NB4 (cell line): ENCODE measurements at regions not wholly inside any gene's neighbourhood (a gene's known extent, or its start where the extent isn't known, plus 50 kb on each side); places are given as distances from the start of the nearest gene placed in this dataset.

Experiments used
- TF ChIP-seq, protein P1 (sequence below): IDR thresholded peaks from one replicate; pipeline ENCODE4 v1.5.1; 2012; ENCODE audit warnings: low read depth, low read length
- TF ChIP-seq, protein P2 (sequence below): IDR thresholded peaks from 2 replicates; pipeline ENCODE4 v1.6.1; 2011; ENCODE audit warnings: low read depth, low read length

DNA sequence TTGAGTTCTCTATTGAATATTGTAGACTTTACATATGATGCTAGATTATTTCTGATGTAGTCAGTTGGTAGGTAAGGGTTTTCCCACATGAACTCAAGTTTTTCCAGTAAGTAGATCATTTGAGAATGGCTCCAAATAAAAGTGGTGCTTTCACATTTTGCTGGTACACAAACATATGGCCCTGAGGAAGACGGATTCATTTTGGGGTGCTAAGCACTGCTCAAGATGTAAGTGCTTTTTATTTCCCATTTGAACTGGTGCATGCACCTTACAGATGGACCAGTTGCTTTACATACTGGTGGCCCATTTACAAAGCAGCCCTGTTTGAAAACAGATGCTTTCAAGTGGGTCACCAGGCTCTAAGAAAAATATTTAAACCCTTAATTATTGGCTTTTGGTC, 266.7 kb downstream of the MEIS1 start:
- TF ChIP-seq, protein P1, sequence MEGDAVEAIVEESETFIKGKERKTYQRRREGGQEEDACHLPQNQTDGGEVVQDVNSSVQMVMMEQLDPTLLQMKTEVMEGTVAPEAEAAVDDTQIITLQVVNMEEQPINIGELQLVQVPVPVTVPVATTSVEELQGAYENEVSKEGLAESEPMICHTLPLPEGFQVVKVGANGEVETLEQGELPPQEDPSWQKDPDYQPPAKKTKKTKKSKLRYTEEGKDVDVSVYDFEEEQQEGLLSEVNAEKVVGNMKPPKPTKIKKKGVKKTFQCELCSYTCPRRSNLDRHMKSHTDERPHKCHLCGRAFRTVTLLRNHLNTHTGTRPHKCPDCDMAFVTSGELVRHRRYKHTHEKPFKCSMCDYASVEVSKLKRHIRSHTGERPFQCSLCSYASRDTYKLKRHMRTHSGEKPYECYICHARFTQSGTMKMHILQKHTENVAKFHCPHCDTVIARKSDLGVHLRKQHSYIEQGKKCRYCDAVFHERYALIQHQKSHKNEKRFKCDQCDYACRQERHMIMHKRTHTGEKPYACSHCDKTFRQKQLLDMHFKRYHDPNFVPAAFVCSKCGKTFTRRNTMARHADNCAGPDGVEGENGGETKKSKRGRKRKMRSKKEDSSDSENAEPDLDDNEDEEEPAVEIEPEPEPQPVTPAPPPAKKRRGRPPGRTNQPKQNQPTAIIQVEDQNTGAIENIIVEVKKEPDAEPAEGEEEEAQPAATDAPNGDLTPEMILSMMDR: no peak
- TF ChIP-seq, protein P2, sequence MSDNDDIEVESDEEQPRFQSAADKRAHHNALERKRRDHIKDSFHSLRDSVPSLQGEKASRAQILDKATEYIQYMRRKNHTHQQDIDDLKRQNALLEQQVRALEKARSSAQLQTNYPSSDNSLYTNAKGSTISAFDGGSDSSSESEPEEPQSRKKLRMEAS: no peak
